Immature natural killer cell (primary cell): ENCODE measurements at regions not wholly inside any gene's neighbourhood (a gene's known extent, or its start where the extent isn't known, plus 50 kb on each side); places are given as distances from the start of the nearest gene placed in this dataset.

ENCODE experiments used
- DNase-seq, 3 donors: peaks; one replicate each; pipeline ENCODE4 v3.0.0; 2022; ENCODE audit warnings: mixed read lengths in 1 of 3
- H3K27ac Mint-ChIP-seq, 6 donors: one replicate each; pipeline ENCODE4 v1.8.0; 2020; ENCODE audit warnings: mixed read lengths in 6 of 6, mild to moderate bottlenecking in 5 of 6, inconsistent platforms in 4 of 6, moderate library complexity in 3 of 6
- H3K27me3 Mint-ChIP-seq, 3 donors: one replicate each; pipeline ENCODE4 v1.8.0; 2020 to 2021; ENCODE audit warnings: low read depth in 3 of 3, mild to moderate bottlenecking in 3 of 3, mixed read lengths in 3 of 3, moderate library complexity in 3 of 3, inconsistent platforms in 1 of 3
- H3K36me3 Mint-ChIP-seq, 3 donors: one replicate each; pipeline ENCODE4 v1.8.0; 2020; ENCODE audit warnings: mixed read lengths in 3 of 3, inconsistent platforms in 2 of 3, mild to moderate bottlenecking in 2 of 3
- H3K4me1 Mint-ChIP-seq, 2 donors: one replicate each; pipeline ENCODE4 v1.8.0; 2020; ENCODE audit warnings: inconsistent platforms in 2 of 2, mild to moderate bottlenecking in 2 of 2, mixed read lengths in 2 of 2, moderate library complexity in 1 of 2
- H3K4me3 Mint-ChIP-seq, 5 donors: one replicate each; pipeline ENCODE4 v1.8.0; 2020; ENCODE audit warnings: mild to moderate bottlenecking in 5 of 5, mixed read lengths in 5 of 5, inconsistent platforms in 3 of 5, moderate library complexity in 3 of 5
- H3K9me3 Mint-ChIP-seq, 6 donors: one replicate each; pipeline ENCODE4 v1.8.0; 2020; ENCODE audit warnings: mild to moderate bottlenecking in 6 of 6, mixed read lengths in 6 of 6, inconsistent platforms in 4 of 6, moderate library complexity in 3 of 6

- Mint-ChIP-seq H3K27ac (no peak overlapping the region), H3K27me3 (no peaks in the 10 kb centered on the region), H3K9me3 (peaks cover 0 to 4% (median under 1%) of the 10 kb centered on the region in 6 donors), H3K4me1 (peaks cover 2 to 12% of the 10 kb centered on the region in 2 donors), H3K36me3 (no peaks in the 10 kb centered on the region), H3K4me3 (no peak overlapping the region)
- DNase-seq = no peak
Observed at GRCh38 chr18:56246916-56247315, 391.5 kb downstream of the TXNL1 start.

DNA sequence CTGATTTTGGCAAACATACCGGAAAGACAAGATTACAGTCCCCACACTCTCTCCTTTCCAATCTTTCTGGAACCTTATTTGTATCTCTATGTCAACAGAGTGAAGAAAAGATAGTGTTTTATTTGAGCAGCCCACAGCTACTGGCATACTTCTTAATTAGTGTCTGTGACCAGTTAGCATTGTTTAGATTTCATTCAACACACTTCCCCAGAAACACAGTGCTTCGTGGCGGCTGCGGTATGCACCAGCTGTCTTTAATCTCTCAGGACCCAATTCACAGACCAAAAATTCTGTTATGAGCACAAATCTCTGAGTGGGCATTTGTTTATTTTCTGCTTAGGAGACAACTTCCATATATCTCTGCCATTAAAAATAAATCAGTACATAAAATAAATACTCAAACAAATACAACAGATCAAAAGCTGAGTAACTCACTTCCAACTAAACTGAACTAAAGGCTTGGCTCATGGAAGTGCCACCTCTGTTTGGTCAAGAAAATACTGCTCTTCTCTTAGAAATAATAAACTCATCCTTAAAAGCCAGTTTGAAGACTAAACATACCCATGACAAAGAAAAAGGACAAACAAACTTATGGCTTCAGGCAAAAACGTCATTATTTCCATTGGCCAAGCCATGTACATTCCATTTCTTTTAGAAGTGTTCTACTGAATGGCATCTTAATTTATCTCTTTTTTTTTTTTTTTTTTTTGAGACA is 392.4 kb downstream of the TXNL1 start:
- Mint-ChIP-seq H3K4me1 (peaks cover 2 to 12% of the 10 kb centered on the region in 2 donors), H3K4me3 (no peak overlapping the region), H3K9me3 (peaks cover 0 to 4% (median under 1%) of the 10 kb centered on the region in 6 donors), H3K27me3 (no peaks in the 10 kb centered on the region), H3K27ac (no peak overlapping the region), H3K36me3 (no peaks in the 10 kb centered on the region)
- DNase-seq = no peak

GRCh38 chr18:56240405-56240804 is 398.0 kb downstream of the TXNL1 start:
- Mint-ChIP-seq H3K9me3 (peaks cover 0 to 5% (median 2%) of the 10 kb centered on the region in 6 donors), H3K27me3 (peaks cover 0 to 2% (median 1%) of the 10 kb centered on the region in 3 donors), H3K27ac (no peak overlapping the region), H3K36me3 (peaks cover 0 to 3% (median 0%) of the 10 kb centered on the region in 3 donors), H3K4me3 (no peak overlapping the region), H3K4me1 (no peaks in the 10 kb centered on the region)
- DNase-seq = no peak

GRCh38 chr18:56238576-56238975 is 399.8 kb downstream of the TXNL1 start:
- Mint-ChIP-seq H3K4me1 (no peaks in the 10 kb centered on the region), H3K27ac (no peak overlapping the region)
- no peak for DNase-seq

GRCh38 chr18:56235481-56236013 is 402.8 kb downstream of the TXNL1 start:
- Mint-ChIP-seq H3K4me3 (no peak overlapping the region), H3K27me3 (peaks cover 0 to 5% (median 1%) of the 10 kb centered on the region in 3 donors), H3K36me3 (peaks cover 0 to 3% (median 0%) of the 10 kb centered on the region in 3 donors), H3K9me3 (peaks cover under 1 to 17% (median 3%) of the 10 kb centered on the region in 6 donors), H3K27ac (no peak overlapping the region), H3K4me1 (no peaks in the 10 kb centered on the region)
- no peak for DNase-seq

More at GRCh38 chr18:56238576-56238975, 399.8 kb downstream of the TXNL1 start:
- Mint-ChIP-seq H3K27me3 (peaks cover 0 to 5% (median 1%) of the 10 kb centered on the region in 3 donors), H3K9me3 (peaks cover 0 to 5% (median 2%) of the 10 kb centered on the region in 6 donors), H3K4me3 (no peak overlapping the region), H3K36me3 (peaks cover 0 to 3% (median 0%) of the 10 kb centered on the region in 3 donors)

DNA sequence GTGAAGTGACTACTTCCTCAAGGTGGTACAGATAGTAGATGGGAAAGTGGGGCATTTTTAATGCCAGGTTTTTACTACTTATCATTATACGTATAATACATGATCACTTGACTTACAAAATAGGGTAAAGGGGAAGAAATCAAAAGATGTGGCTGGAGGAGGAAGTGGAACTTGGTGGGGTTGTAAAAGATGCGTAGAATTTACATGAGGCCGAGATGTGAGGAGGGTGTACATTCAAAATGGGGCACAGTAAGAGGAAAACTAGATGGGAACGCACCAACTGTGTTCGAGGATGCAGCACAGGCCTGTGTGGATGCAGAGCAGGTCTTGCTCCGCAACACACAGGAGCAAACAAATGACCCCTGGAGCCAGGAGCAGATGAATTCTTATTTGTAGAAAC is 403.3 kb downstream of the TXNL1 start:
- DNase-seq = no peak
- H3K27me3 Mint-ChIP-seq = peaks cover 0 to 5% (median 1%) of the 10 kb centered on the region in 3 donors
- no peaks in the 10 kb centered on the region for H3K4me1 Mint-ChIP-seq
- H3K9me3 Mint-ChIP-seq = peaks cover 2 to 21% (median 3%) of the 10 kb centered on the region in 6 donors
- H3K36me3 Mint-ChIP-seq = peaks cover 0 to 3% (median 0%) of the 10 kb centered on the region in 3 donors
- H3K4me3 Mint-ChIP-seq = no peak overlapping the region
- H3K27ac Mint-ChIP-seq = no peak overlapping the region

GRCh38 chr18:56233595-56233994 is 404.8 kb downstream of the TXNL1 start:
- H3K4me3 Mint-ChIP-seq = no peak overlapping the region
- no peak overlapping the region for H3K27ac Mint-ChIP-seq
- H3K9me3 Mint-ChIP-seq = peaks cover 0 to 32% (median 5%) of the 10 kb centered on the region in 6 donors
- H3K27me3 Mint-ChIP-seq = peaks cover 0 to 5% (median 1%) of the 10 kb centered on the region in 3 donors
- DNase-seq = no peak
- H3K36me3 Mint-ChIP-seq = peaks cover 0 to 3% (median 0%) of the 10 kb centered on the region in 3 donors
- no peaks in the 10 kb centered on the region for H3K4me1 Mint-ChIP-seq

GRCh38 chr18:56226025-56226424 is 412.4 kb downstream of the TXNL1 start:
- Mint-ChIP-seq H3K4me3 (no peak overlapping the region), H3K4me1 (no peaks in the 10 kb centered on the region), H3K9me3 (peaks cover 0 to 16% (median 5%) of the 10 kb centered on the region in 6 donors), H3K27ac (no peak overlapping the region), H3K27me3 (peaks cover 0 to 2% (median 0%) of the 10 kb centered on the region in 3 donors), H3K36me3 (no peaks in the 10 kb centered on the region)
- DNase-seq = no peak

DNA sequence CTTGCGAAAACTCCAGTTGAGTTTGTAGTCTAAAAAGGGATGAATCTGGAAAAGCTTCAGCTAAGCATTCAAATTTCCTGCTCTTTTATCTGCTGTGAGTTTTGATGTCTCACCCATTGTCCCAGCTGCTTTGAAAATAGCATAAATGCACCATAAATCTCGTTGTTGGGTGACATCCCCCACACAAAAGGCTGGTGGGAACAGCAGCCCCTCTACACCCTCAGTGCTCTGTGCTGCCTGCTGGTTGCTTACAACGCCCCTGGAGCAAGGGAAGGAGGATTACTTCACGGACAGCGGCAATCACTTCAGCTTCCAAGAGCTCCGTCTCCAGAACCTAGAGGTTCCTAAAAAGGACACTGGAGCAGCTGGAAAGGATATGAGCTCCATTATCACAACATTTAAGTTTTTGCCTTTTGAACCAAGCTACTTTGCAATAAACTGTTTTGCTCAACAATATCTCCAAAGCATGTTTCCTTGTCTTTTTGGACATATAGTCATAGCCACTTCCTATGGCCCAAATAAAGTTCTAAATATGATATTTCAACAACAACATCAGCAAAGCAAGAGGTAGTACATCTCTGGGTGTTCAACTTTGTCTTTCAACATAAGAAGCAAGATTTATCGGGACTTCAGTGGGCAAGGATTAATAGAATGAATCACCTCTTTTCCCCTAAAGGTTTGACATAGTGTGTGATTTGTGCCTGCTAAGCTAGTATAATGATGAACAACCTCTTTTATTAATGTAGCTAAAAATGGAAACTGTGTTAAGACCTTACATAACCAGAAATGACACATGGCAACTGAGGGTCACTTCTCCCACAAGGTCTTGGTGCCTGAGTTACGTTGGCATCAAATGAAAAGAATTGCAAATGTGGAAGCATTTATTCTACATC is 413.5 kb downstream of the TXNL1 start:
- no peak overlapping the region for H3K27ac Mint-ChIP-seq
- H3K36me3 Mint-ChIP-seq = no peaks in the 10 kb centered on the region
- no peak for DNase-seq
- peaks cover 0 to 9% (median 3%) of the 10 kb centered on the region in 6 donors for H3K9me3 Mint-ChIP-seq
- no peaks in the 10 kb centered on the region for H3K4me1 Mint-ChIP-seq
- H3K27me3 Mint-ChIP-seq = peaks cover 0 to 5% (median 0%) of the 10 kb centered on the region in 3 donors
- no peak overlapping the region for H3K4me3 Mint-ChIP-seq

- no peaks in the 10 kb centered on the region for H3K4me1 Mint-ChIP-seq
- no peak for DNase-seq
- H3K27me3 Mint-ChIP-seq = peaks cover 0 to 5% (median 1%) of the 10 kb centered on the region in 3 donors
- peaks cover 0 to 5% (median 0%) of the 10 kb centered on the region in 6 donors for H3K9me3 Mint-ChIP-seq
- H3K36me3 Mint-ChIP-seq = no peaks in the 10 kb centered on the region
- no peak overlapping the region for H3K27ac Mint-ChIP-seq
- H3K4me3 Mint-ChIP-seq = no peak overlapping the region
Observed at GRCh38 chr18:56221195-56222065, 417.0 kb downstream of the TXNL1 start.

DNA sequence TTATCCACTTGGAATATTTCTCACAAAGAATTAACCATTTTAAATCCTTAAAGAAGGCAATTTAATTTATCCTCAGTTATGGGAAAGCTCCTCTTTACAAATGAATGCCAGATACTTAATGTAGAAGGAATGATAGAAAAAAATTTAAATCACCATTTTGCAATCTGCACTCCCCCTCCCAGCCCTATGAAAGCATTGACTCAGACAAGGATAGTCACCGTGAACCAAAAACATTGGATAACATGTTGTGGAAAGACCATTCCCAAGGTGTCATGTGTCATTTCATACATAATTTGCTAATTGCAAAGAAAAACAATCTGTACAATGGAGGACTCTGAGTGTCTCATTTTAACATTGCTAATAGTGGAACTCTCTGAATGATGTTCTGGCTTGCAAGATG is 421.0 kb downstream of the TXNL1 start:
- Mint-ChIP-seq H3K27ac (no peak overlapping the region), H3K9me3 (peaks cover 0 to 7% (median 0%) of the 10 kb centered on the region in 6 donors), H3K27me3 (peaks cover 0 to 5% (median 3%) of the 10 kb centered on the region in 3 donors), H3K4me1 (no peaks in the 10 kb centered on the region), H3K4me3 (no peak overlapping the region), H3K36me3 (no peaks in the 10 kb centered on the region)
- no peak for DNase-seq

DNA sequence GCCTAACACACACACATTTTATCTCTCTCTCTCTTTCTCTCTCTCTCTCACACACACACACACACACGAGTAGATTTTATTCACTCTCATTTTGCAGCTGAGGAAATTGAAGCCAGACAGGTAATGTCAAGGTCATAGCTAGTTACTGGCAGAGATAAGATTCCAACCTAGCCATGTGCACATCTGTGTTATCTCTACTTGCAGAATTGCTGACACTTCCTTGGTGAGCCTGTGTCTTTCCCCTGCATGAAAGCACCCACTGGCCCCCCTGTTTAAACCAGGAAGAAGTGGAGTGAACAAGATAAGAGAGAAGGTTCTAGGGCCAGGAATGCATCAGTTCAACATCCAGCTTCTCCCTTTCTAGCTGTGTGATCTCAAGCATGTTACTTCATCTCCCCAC is 423.7 kb downstream of the TXNL1 start:
- H3K4me3 Mint-ChIP-seq = no peak overlapping the region
- no peak for DNase-seq
- H3K27ac Mint-ChIP-seq = no peak overlapping the region
- H3K9me3 Mint-ChIP-seq = peaks cover 0 to 7% (median 0%) of the 10 kb centered on the region in 6 donors
- no peaks in the 10 kb centered on the region for H3K4me1 Mint-ChIP-seq
- H3K36me3 Mint-ChIP-seq = no peaks in the 10 kb centered on the region
- peaks cover 0 to 4% (median 0%) of the 10 kb centered on the region in 3 donors for H3K27me3 Mint-ChIP-seq

GRCh38 chr18:56210520-56210919 is 427.9 kb downstream of the TXNL1 start:
- no peak for DNase-seq
- no peak overlapping the region for H3K27ac Mint-ChIP-seq
- H3K4me3 Mint-ChIP-seq = no peak overlapping the region
- peaks cover 0 to 3% (median under 1%) of the 10 kb centered on the region in 6 donors for H3K9me3 Mint-ChIP-seq
- no peaks in the 10 kb centered on the region for H3K4me1 Mint-ChIP-seq
- peaks cover 0 to 2% (median 2%) of the 10 kb centered on the region in 3 donors for H3K27me3 Mint-ChIP-seq
- H3K36me3 Mint-ChIP-seq = no peaks in the 10 kb centered on the region
